IMR-90 (cell line): ENCODE measurements at regions not wholly inside any gene's neighbourhood (a gene's known extent, or its start where the extent isn't known, plus 50 kb on each side); places are given as distances from the start of the nearest gene placed in this dataset.

ENCODE experiments used
- ATAC-seq: fragments of 200-7000 bp; cut with Tn5 transposase; 2 replicates; pipeline ENCODE4 v1.9.1; 2020; ENCODE audit warnings: low read depth, mild to moderate bottlenecking, moderate library complexity
- BruUV-seq: library from RNA; stranded (reverse); fragments of 400-500 nt; replicated peaks from 2 replicates; lab custom pipeline; 2021; lab: Mats Ljungman, UMichigan
- CTCF ChIA-PET: fragments of 300-600 bp; formaldehyde crosslinking; extraction: SDS; loops from one replicate; lab custom pipeline; 2021; ENCODE audit warnings: antibody characterized with exemption; lab: Yijun Ruan, JAX
- POLR2A ChIA-PET: fragments of 300-600 bp; sonication (Branson Sonifier 250); formaldehyde crosslinking; loops from one replicate; lab custom pipeline; 2022; ENCODE audit warnings: antibody characterized with exemption; ENCODE audit not compliant: unreplicated experiment; lab: Charles Lee
- DNase-seq: peaks from one replicate; pipeline ENCODE4 v3.0.0; 2013
- H2AFZ ChIP-seq: replicated peaks from 2 replicates; pipeline ENCODE3; 2013; ENCODE audit warnings: low read length, mild to moderate bottlenecking; ENCODE audit not compliant: poor library complexity
- H2AK5ac ChIP-seq: 2 replicates; pipeline ENCODE4 v1.6.1; 2013; ENCODE audit warnings: low read depth, low read length, inconsistent platforms
- H2AK9ac ChIP-seq: replicated peaks from 2 replicates; pipeline ENCODE3; 2013; ENCODE audit warnings: mild to moderate bottlenecking, low read depth, low read length, moderate library complexity; ENCODE audit not compliant: poor library complexity
- H2BK120ac ChIP-seq: 2 replicates; pipeline ENCODE4 v1.6.1; 2013; ENCODE audit warnings: low read depth, low read length, inconsistent platforms
- H2BK15ac ChIP-seq: 3 replicates; pipeline ENCODE4 v1.6.1; 2013; ENCODE audit warnings: low read depth, low read length, inconsistent platforms
- H2BK20ac ChIP-seq: 2 replicates; pipeline ENCODE4 v1.6.1; 2013; ENCODE audit warnings: low read depth, mild to moderate bottlenecking, inconsistent platforms, low read length, moderate library complexity
- H2BK5ac ChIP-seq: 2 replicates; pipeline ENCODE4 v1.6.1; 2013; ENCODE audit warnings: mild to moderate bottlenecking, low read depth, low read length, inconsistent platforms; ENCODE audit not compliant: poor library complexity, severe bottlenecking
- H3K14ac ChIP-seq: replicated peaks from 2 replicates; pipeline ENCODE4 v1.6.1; 2013; ENCODE audit warnings: low read depth, low read length, inconsistent platforms
- H3K18ac ChIP-seq: 2 replicates; pipeline ENCODE4 v1.6.1; 2013; ENCODE audit warnings: low read depth, low read length, control low read depth
- H3K23ac ChIP-seq: 2 replicates; pipeline ENCODE4 v1.6.1; 2013; ENCODE audit warnings: low read depth, low read length, inconsistent platforms
- H3K27ac ChIP-seq: 2 replicates; pipeline ENCODE4 v1.5.1; 2013; ENCODE audit warnings: mild to moderate bottlenecking, control low read depth, low read length; ENCODE audit not compliant: insufficient read depth
- H3K27me3 ChIP-seq: 2 replicates; pipeline ENCODE4 v1.6.1; 2013; ENCODE audit warnings: low read length; ENCODE audit not compliant: control insufficient read depth, insufficient read depth
- H3K36me3 ChIP-seq: 2 replicates; pipeline ENCODE4 v1.6.1; 2013; ENCODE audit warnings: low read length, mixed read lengths; ENCODE audit not compliant: control insufficient read depth, insufficient read depth
- H3K4ac ChIP-seq: 2 replicates; pipeline ENCODE4 v1.6.1; 2013; ENCODE audit warnings: low read depth, low read length, inconsistent platforms
- H3K4me1 ChIP-seq: 2 replicates; pipeline ENCODE4 v1.6.1; 2013; ENCODE audit warnings: low read length, mixed read lengths; ENCODE audit not compliant: control insufficient read depth, insufficient read depth
- H3K4me2 ChIP-seq: 2 replicates; pipeline ENCODE4 v1.6.1; 2013; ENCODE audit warnings: low read depth, mild to moderate bottlenecking, control low read depth, low read length, moderate library complexity
- H3K4me3 ChIP-seq: 2 replicates; pipeline ENCODE4 v1.5.1; 2013; ENCODE audit warnings: low read depth, mild to moderate bottlenecking, control low read depth, low read length, moderate library complexity; ENCODE audit not compliant: insufficient read depth
- H3K56ac ChIP-seq: 2 replicates; pipeline ENCODE4 v1.6.1; 2013; ENCODE audit warnings: low read length, inconsistent platforms; ENCODE audit not compliant: insufficient read depth; ENCODE audit errors: extremely low read depth
- H3K79me1 ChIP-seq, 2 experiments: 2 replicates each; pipeline ENCODE4 v1.6.1; 2013; ENCODE audit warnings: low read length in 2 of 2, inconsistent platforms in 1 of 2, low read depth in 1 of 2
- H3K9ac ChIP-seq: 2 replicates; pipeline ENCODE4 v1.6.1; 2013; ENCODE audit warnings: low read depth, low read length, control low read depth
- H3K9me1 ChIP-seq: 2 replicates; pipeline ENCODE4 v1.6.1; 2013; ENCODE audit warnings: low read length, inconsistent platforms; ENCODE audit not compliant: insufficient read depth
- H3K9me3 ChIP-seq: 2 replicates; pipeline ENCODE4 v1.6.1; 2013; ENCODE audit warnings: low read length; ENCODE audit not compliant: control insufficient read depth, insufficient read depth
- H4K20me1 ChIP-seq: 2 replicates; pipeline ENCODE4 v1.6.1; 2013; ENCODE audit warnings: low read length, inconsistent platforms; ENCODE audit not compliant: insufficient read depth
- H4K5ac ChIP-seq: 2 replicates; pipeline ENCODE4 v1.6.1; 2013; ENCODE audit warnings: mild to moderate bottlenecking, low read depth, low read length, control low read depth
- H4K8ac ChIP-seq, 2 experiments: 2 replicates each; pipeline ENCODE4 v1.6.1; 2013; ENCODE audit warnings: low read depth in 2 of 2, low read length in 2 of 2, control low read depth in 1 of 2, inconsistent platforms in 1 of 2
- H4K91ac ChIP-seq: 2 replicates; pipeline ENCODE4 v1.6.1; 2013; ENCODE audit warnings: low read depth, low read length, inconsistent platforms; ENCODE audit not compliant: insufficient read depth
- BHLHE40 ChIP-seq: fragments of 150-350 bp; IDR thresholded peaks from 2 replicates; pipeline ENCODE4 v1.6.1; 2016; ENCODE audit warnings: mild to moderate bottlenecking, low read depth, low read length
- RAD21 ChIP-seq: IDR thresholded peaks from 2 replicates; pipeline ENCODE4 v1.6.1; 2012; ENCODE audit warnings: low read length, improper control_type of control experiment
- WGBS, 2 experiments: methylation state at CpG; one replicate each; pipeline versions ENCODE4 v1.1.5 to v1.1.7; 2013; ENCODE audit warnings: missing lambda C conversion rate in 2 of 2; ENCODE audit not compliant: insufficient read length in 1 of 2; ENCODE audit errors: extremely low coverage in 2 of 2; 5-methylcytosine and 5-hydroxymethylcytosine counted together
- dilution Hi-C: fragments of 300-500 bp; cut with HindIII; formaldehyde crosslinking; loops from one replicate; pipeline ENCODE4 v1.14.3; 2018; ENCODE audit warnings: low sequenced_read_pairs; ENCODE audit not compliant: unreplicated experiment
- in situ Hi-C: fragments of 300-500 bp; cut with MboI; formaldehyde crosslinking; loops from 3 replicates; pipeline ENCODE4 v1.14.3; 2019; ENCODE audit warnings: low sequenced_read_pairs, inconsistent platforms, mixed read lengths
- intact Hi-C: fragments of 100-400 bp; cut with micrococcal nuclease; formaldehyde crosslinking; loops from 2 replicates; pipeline ENCODE4 v1.10.0; 2022
- TF ChIP-seq, protein P1 (sequence below): fragments of 150-350 bp; IDR thresholded peaks from 2 replicates; pipeline ENCODE4 v1.6.1; 2017; ENCODE audit warnings: mild to moderate bottlenecking, antibody characterized with exemption, low read length, low read depth
- TF ChIP-seq, protein P2 (sequence below): conservative IDR thresholded peaks from 2 replicates; pipeline ENCODE4 v1.5.1; 2012; ENCODE audit warnings: mild to moderate bottlenecking, low read depth, low read length, improper control_type of control experiment

DNA sequence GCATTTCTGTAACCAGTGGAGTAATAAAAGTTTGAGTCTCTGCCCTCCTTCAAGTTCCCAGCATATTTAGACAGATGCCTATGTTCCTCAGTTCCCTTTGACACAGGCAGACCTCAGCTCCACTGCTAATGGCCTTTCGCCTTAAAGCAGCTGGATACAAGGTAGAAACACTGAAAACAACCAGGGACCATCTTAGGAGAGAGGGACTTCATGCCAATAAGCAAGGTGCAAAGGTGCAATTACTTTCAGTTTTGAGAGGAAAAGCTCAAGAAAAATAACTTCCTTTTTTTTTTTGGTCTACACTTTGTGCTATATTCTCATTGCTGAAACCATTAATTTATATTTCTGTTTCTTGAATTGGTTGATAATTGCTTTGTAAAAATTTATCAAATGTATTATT lies 781.9 kb upstream of the GALNTL6 start:
- Histone ChIP-seq H4K20me1 (no peaks in the 10 kb centered on the region), H3K9me3 (peaks cover 2% of the 10 kb centered on the region; the same call in 1 of the 2 replicates), H4K91ac (no peak overlapping the region), H3K4me2 (no peak overlapping the region), H2BK5ac (no peak overlapping the region), H4K5ac (no peak overlapping the region), H3K23ac (no peak overlapping the region), H3K9ac (no peak overlapping the region), H3K14ac (no peak overlapping the region), H3K4me1 (no peaks in the 10 kb centered on the region), H3K36me3 (no peaks in the 10 kb centered on the region), H3K79me1 (no peaks in the 10 kb centered on the region), H3K4ac (no peak overlapping the region), H4K8ac (no peak overlapping the region), H2AK5ac (no peak overlapping the region), H2BK15ac (no peak overlapping the region), H3K4me3 (no peak overlapping the region), H2BK20ac (no peak overlapping the region), H3K18ac (no peak overlapping the region), H3K9me1 (no peaks in the 10 kb centered on the region), H2BK120ac (no peak overlapping the region), H2AK9ac (no peak overlapping the region), H3K56ac (no peak overlapping the region), H3K27ac (no peak overlapping the region), H3K27me3 (no peaks in the 10 kb centered on the region), H2AFZ (no peak overlapping the region)
- no CpG with 5 or more reads among the region's 1 CpG for whole genome bisulfite sequencing, 2 experiments
- in situ Hi-C loops: no loop called here
- ChIA-PET POLR2A (no interaction called here), CTCF (no interaction called here)
- no peak for ATAC-seq
- DNase-seq: no peak
- no peak for TF ChIP-seq RAD21
- no peak for TF ChIP-seq BHLHE40
- TF ChIP-seq, protein P1, sequence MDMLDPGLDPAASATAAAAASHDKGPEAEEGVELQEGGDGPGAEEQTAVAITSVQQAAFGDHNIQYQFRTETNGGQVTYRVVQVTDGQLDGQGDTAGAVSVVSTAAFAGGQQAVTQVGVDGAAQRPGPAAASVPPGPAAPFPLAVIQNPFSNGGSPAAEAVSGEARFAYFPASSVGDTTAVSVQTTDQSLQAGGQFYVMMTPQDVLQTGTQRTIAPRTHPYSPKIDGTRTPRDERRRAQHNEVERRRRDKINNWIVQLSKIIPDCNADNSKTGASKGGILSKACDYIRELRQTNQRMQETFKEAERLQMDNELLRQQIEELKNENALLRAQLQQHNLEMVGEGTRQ: no peak
- TF ChIP-seq, protein P2, sequence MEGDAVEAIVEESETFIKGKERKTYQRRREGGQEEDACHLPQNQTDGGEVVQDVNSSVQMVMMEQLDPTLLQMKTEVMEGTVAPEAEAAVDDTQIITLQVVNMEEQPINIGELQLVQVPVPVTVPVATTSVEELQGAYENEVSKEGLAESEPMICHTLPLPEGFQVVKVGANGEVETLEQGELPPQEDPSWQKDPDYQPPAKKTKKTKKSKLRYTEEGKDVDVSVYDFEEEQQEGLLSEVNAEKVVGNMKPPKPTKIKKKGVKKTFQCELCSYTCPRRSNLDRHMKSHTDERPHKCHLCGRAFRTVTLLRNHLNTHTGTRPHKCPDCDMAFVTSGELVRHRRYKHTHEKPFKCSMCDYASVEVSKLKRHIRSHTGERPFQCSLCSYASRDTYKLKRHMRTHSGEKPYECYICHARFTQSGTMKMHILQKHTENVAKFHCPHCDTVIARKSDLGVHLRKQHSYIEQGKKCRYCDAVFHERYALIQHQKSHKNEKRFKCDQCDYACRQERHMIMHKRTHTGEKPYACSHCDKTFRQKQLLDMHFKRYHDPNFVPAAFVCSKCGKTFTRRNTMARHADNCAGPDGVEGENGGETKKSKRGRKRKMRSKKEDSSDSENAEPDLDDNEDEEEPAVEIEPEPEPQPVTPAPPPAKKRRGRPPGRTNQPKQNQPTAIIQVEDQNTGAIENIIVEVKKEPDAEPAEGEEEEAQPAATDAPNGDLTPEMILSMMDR: no peak
- dilution Hi-C loops: no loop called here
- intact Hi-C loops: no loop called here
- BruUV-seq: no TSS peak
